ENCODE measurements at regions not wholly inside any gene's neighbourhood (a gene's known extent, or its start where the extent isn't known, plus 50 kb on each side); places are given as distances from the start of the nearest gene placed in this dataset.

DNA sequence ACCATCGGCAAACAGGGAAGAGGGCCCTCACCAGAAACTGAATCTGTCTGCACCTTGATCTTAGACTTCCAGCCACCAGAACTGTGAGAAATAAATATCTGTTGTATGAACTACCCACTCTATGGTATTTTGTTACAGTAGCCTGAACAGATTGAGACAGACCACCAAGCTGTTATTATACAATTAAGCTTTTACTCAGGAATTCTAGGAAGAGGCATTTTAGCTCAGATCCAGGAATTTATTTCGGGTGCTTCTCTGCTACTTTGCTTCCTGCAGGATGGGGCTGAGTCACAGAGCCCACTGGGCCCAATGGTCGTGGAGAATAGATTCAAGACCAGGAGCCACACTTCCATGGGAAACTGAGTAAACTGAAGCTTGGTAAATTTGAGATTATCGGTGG, 145.5 kb upstream of the PFN2 start:
- TF ChIP-seq, protein P1, sequence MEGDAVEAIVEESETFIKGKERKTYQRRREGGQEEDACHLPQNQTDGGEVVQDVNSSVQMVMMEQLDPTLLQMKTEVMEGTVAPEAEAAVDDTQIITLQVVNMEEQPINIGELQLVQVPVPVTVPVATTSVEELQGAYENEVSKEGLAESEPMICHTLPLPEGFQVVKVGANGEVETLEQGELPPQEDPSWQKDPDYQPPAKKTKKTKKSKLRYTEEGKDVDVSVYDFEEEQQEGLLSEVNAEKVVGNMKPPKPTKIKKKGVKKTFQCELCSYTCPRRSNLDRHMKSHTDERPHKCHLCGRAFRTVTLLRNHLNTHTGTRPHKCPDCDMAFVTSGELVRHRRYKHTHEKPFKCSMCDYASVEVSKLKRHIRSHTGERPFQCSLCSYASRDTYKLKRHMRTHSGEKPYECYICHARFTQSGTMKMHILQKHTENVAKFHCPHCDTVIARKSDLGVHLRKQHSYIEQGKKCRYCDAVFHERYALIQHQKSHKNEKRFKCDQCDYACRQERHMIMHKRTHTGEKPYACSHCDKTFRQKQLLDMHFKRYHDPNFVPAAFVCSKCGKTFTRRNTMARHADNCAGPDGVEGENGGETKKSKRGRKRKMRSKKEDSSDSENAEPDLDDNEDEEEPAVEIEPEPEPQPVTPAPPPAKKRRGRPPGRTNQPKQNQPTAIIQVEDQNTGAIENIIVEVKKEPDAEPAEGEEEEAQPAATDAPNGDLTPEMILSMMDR (IDR thresholded peaks at IDR 0.05; ENCODE audit: insufficient read depth, low read length, poor library complexity, severe bottlenecking), result no peak
- no peak for TF ChIP-seq EZH2phosphoT487 (conservative IDR thresholded peaks at IDR 0.05; ENCODE audit: low read length)
- no peak overlapping the region for H2AFZ ChIP-seq (ENCODE audit: low read depth, low read length, severe bottlenecking)
- H3K27me3 ChIP-seq (ENCODE audit: low read length), result no peaks in the 10 kb centered on the region
- H3K4me3 ChIP-seq (ENCODE audit: insufficient read depth, low read length, poor library complexity, severe bottlenecking), result no peak overlapping the region
- no peaks in the 10 kb centered on the region for H4K20me1 ChIP-seq (ENCODE audit: low read depth, low read length)
- H3K4me2 ChIP-seq (ENCODE audit: low read depth, low read length, poor library complexity, severe bottlenecking), result no peak overlapping the region
- no peaks in the 10 kb centered on the region for H3K79me2 ChIP-seq (ENCODE audit: insufficient read depth, low read length)
- H3F3A ChIP-seq (ENCODE audit: insufficient read depth), result no peaks in the 10 kb centered on the region
- H3K27ac ChIP-seq (ENCODE audit: low read depth, low read length), result no peak overlapping the region
- H3K9ac ChIP-seq (ENCODE audit: low read length), result no peak overlapping the region
- H3K9me3 ChIP-seq (ENCODE audit: insufficient read depth, low read length), result no peaks in the 10 kb centered on the region
- H3K36me3 ChIP-seq (ENCODE audit: low read length), result no peaks in the 10 kb centered on the region
- no peaks in the 10 kb centered on the region for H3K9me2 ChIP-seq (replicated peaks; ENCODE audit: insufficient read depth, low read length)

DNA sequence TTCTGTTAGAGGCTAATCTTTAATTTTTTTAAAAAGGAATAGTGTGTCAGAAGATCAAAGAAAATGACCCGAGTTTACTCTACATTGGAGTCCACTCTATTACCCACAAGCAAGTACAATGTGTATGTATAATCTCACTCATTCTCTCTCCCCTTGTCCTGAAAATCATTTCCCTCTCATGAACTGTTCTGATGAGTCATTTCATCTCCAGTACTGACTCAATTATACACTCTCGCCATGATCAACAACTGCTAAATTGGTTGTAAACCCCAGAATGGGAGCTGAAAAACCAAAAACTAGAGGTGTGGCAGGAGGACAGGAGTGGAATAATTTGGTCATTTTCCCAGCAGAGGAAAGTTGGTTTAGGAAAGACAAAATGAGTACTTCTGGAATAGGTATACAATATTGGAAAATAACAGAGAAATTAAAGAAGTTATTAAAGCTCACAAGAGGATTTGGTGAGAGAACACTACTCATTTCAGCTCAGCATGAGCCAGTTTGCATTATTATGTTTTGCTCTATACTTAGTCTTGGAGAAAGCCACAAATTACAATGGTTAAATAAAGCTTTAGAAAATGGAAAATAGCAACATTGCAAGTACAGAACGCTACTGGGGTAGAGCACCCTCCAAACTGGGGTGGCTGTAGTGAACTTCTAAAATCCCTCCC, 144.3 kb upstream of the PFN2 start:
- Histone ChIP-seq H3K9ac (ENCODE audit: low read length) (no peak overlapping the region), H3K9me3 (ENCODE audit: insufficient read depth, low read length) (no peaks in the 10 kb centered on the region), H3K4me2 (ENCODE audit: low read depth, low read length, poor library complexity, severe bottlenecking) (no peak overlapping the region), H3K36me3 (ENCODE audit: low read length) (no peaks in the 10 kb centered on the region), H3K9me2 (replicated peaks; ENCODE audit: insufficient read depth, low read length) (no peaks in the 10 kb centered on the region), H2AFZ (ENCODE audit: low read depth, low read length, severe bottlenecking) (no peak overlapping the region), H3K4me3 (ENCODE audit: insufficient read depth, low read length, poor library complexity, severe bottlenecking) (no peak overlapping the region), H4K20me1 (ENCODE audit: low read depth, low read length) (no peaks in the 10 kb centered on the region), H3K27ac (ENCODE audit: low read depth, low read length) (no peak overlapping the region), H3K79me2 (ENCODE audit: insufficient read depth, low read length) (no peaks in the 10 kb centered on the region), H3K27me3 (ENCODE audit: low read length) (no peaks in the 10 kb centered on the region), H3F3A (ENCODE audit: insufficient read depth) (no peaks in the 10 kb centered on the region)
- TF ChIP-seq EZH2phosphoT487 (conservative IDR thresholded peaks at IDR 0.05; ENCODE audit: low read length), result no peak
- TF ChIP-seq, protein P1 (IDR thresholded peaks at IDR 0.05; ENCODE audit: insufficient read depth, low read length, poor library complexity, severe bottlenecking), result no peak

DNA sequence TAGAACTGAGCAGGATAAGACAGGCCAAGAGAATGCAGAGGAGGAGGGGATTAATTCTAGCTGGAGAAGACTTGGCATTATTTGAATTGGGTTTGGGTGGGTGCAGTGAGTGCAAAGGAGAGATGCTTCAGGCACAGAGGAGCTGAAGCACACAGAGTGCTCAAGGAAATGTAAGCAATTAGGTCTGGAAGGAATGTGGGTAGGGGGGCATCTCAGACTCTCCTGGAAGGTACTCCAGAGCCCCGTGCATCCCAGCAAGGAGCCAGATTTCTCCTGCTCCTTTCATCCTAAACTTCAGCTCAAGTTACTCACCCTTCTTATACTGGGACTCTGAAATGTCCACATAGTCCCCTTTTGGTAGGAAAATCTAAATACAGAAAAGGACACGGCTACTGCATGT, 143.6 kb upstream of the PFN2 start:
- Histone ChIP-seq H3K27ac (ENCODE audit: low read depth, low read length) (no peak overlapping the region), H3F3A (ENCODE audit: insufficient read depth) (no peaks in the 10 kb centered on the region), H3K36me3 (ENCODE audit: low read length) (no peaks in the 10 kb centered on the region), H3K9me3 (ENCODE audit: insufficient read depth, low read length) (no peaks in the 10 kb centered on the region), H3K4me2 (ENCODE audit: low read depth, low read length, poor library complexity, severe bottlenecking) (no peak overlapping the region), H3K4me3 (ENCODE audit: insufficient read depth, low read length, poor library complexity, severe bottlenecking) (no peak overlapping the region), H3K9me2 (replicated peaks; ENCODE audit: insufficient read depth, low read length) (no peaks in the 10 kb centered on the region), H3K9ac (ENCODE audit: low read length) (no peak overlapping the region), H2AFZ (ENCODE audit: low read depth, low read length, severe bottlenecking) (no peak overlapping the region), H3K79me2 (ENCODE audit: insufficient read depth, low read length) (no peaks in the 10 kb centered on the region), H4K20me1 (ENCODE audit: low read depth, low read length) (no peaks in the 10 kb centered on the region), H3K27me3 (ENCODE audit: low read length) (no peaks in the 10 kb centered on the region)
- TF ChIP-seq EZH2phosphoT487 (conservative IDR thresholded peaks at IDR 0.05; ENCODE audit: low read length), result no peak
- TF ChIP-seq, protein P1 (IDR thresholded peaks at IDR 0.05; ENCODE audit: insufficient read depth, low read length, poor library complexity, severe bottlenecking), result no peak
